Endothelial cell of umbilical vein (primary cell): ENCODE measurements at regions not wholly inside any gene's neighbourhood (a gene's known extent, or its start where the extent isn't known, plus 50 kb on each side); places are given as distances from the start of the nearest gene placed in this dataset.

Experiments
- CTCF ChIP-seq, 2 donors: IDR thresholded peaks; 1 replicate in 1 of 2; 2 replicates in 1 of 2; pipeline ENCODE4 v1.5.1; 2011; ENCODE audit warnings: low read length in 2 of 2, mild to moderate bottlenecking in 2 of 2, moderate library complexity in 2 of 2, control low read depth in 1 of 2, inconsistent platforms in 1 of 2, low read depth in 1 of 2; ENCODE audit not compliant: insufficient read depth in 1 of 2; ENCODE audit errors: extremely low read depth in 1 of 2
- EZH2 ChIP-seq: IDR thresholded peaks from 2 replicates; pipeline ENCODE4 v1.6.1; 2012; ENCODE audit warnings: borderline replicate concordance, low read depth, mild to moderate bottlenecking, moderate library complexity, low read length, inconsistent platforms; ENCODE audit not compliant: severe bottlenecking
- GATA2 ChIP-seq: IDR thresholded peaks from 2 replicates; pipeline ENCODE4 v1.7.0; 2011; ENCODE audit warnings: low read depth, mild to moderate bottlenecking, moderate library complexity, mixed read lengths, low read length; ENCODE audit not compliant: insufficient read length, insufficient read depth
- POLR2A ChIP-seq: IDR thresholded peaks from 2 replicates; pipeline ENCODE4 v1.6.1; 2012; ENCODE audit warnings: low read depth, mild to moderate bottlenecking, control low read depth, low read length
- POLR2AphosphoS5 ChIP-seq: IDR thresholded peaks from 2 replicates; pipeline ENCODE4 v1.6.1; 2012; ENCODE audit warnings: low read depth, mild to moderate bottlenecking, control low read depth, low read length, moderate library complexity; ENCODE audit not compliant: insufficient read depth

- TF ChIP-seq POLR2AphosphoS5, result no peak
- TF ChIP-seq CTCF (IDR thresholded peaks at IDR 0.05; ENCODE audit: extremely low read depth in 1 of 2, insufficient read depth in 1 of 2, low read depth in 1 of 2, low read length in 2 of 2), result no peak
- TF ChIP-seq GATA2, result no peak
- TF ChIP-seq EZH2, result no peak
- TF ChIP-seq POLR2A, result no peak
Measured at GRCh38 chr15:48038221-48038620, 82.6 kb upstream of the SLC24A5 start.
